GM18498 (cell line): ENCODE measurements at regions not wholly inside any gene's neighbourhood (a gene's known extent, or its start where the extent isn't known, plus 50 kb on each side); places are given as distances from the start of the nearest gene placed in this dataset.

ENCODE experiments used
- ATAC-seq: cut with Tn5 transposase; IDR thresholded peaks from one replicate; pipeline ENCODE4 v1.9.1; 2021; ENCODE audit warnings: mild to moderate bottlenecking, moderate library complexity; ENCODE audit not compliant: unreplicated experiment

DNA sequence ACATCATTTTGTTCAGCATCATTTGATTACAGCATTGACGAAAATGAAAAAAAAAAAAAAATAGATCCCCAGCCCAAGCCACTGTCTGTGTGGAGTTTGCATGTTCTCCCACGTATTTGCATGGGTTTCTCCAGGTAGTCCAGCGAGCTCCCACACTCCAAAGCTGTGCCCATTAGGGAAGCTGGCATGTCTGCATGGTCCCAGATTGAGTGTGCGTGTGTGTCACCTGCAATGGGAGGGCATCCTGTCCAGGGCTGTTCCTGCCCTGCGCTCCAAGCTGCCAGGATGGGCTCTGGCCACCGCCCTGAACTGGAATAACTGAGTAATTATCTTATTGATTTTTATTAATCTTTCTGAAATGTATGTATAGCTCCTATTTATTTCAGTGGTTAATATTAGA lies 88.6 kb downstream of the KLF12 start:
- no peak for ATAC-seq

DNA sequence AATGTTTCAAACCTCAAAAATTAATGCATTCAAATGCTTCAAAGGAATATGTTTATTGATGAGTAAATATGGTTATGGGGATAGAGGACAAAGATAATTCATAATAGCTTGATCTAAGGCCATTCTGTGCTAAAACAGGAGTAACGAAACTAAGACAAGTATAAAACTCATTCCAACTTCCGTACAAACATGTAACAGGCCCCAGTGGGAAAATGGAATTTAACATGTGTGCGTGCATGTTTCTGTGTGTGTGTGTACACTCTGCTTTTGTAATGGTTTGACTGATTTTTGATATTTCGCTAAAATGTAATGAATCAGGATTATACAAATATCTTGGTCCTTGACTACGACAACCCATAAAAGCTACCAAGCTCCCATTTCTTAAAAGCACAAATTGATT lies 91.0 kb downstream of the KLF12 start:
- ATAC-seq: no peak

DNA sequence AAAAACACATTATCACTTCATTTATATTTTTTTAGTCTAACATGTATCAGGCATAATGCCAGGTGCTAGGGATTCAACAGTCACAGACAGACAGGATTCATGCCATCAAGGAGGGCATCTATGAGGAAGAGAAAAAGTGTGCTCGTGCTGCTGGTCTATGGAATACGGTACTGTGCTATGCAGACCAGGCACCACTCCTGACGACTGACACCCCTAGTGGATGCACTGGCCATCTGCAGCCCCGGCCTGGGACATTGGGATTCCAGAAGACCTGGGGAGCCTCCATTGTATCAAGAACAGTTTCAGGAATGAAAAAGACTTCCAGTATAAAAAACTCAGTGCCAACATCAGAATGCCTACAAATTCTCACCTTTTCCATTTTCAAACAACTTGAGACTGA lies 94.0 kb downstream of the KLF12 start:
- peak; percentile 81 for ATAC-seq

DNA sequence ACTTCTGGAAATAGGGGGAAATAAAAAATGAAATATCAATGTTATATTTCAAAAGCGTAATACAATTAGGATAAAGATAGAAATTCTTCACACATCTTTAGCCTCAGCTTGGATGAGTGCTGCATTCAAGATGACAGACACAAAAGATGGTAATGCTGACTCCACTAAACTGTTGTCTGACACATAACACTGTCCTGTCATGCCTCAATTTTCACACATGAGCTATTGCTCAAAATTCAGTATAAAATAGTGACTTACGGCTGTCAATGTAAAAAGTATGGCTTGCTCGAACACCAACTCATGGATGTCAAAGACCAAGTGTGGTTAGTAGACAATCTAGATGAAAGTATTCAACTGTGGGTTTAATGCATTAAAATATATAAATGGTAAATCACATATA lies 94.5 kb downstream of the KLF12 start:
- no peak for ATAC-seq

DNA sequence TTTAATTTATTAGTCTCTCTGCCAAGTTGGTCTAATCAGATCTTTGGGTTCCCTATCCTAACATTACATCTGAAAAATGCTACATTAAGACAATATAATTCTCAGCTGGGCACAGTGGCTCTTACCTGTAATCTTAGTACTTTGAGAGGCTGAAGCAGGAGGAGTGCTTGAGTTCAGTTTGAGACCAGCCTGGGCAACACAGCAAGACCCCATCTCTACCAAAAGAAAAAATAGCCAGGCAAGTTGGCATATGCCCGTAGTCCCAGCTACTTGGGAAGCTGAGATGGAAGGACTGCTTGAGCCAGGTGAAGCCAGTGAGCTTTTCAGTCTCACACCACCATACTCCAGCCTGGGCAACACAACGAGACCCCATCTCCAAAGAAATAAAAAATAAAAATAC lies 95.0 kb downstream of the KLF12 start:
- no peak for ATAC-seq

GRCh38 chr13:74037762-74038161 lies 96.4 kb downstream of the KLF12 start:
- ATAC-seq: no peak

GRCh38 chr13:74036373-74036772 lies 97.8 kb downstream of the KLF12 start:
- no peak for ATAC-seq

GRCh38 chr13:74035896-74036295 lies 98.3 kb downstream of the KLF12 start:
- ATAC-seq: no peak

DNA sequence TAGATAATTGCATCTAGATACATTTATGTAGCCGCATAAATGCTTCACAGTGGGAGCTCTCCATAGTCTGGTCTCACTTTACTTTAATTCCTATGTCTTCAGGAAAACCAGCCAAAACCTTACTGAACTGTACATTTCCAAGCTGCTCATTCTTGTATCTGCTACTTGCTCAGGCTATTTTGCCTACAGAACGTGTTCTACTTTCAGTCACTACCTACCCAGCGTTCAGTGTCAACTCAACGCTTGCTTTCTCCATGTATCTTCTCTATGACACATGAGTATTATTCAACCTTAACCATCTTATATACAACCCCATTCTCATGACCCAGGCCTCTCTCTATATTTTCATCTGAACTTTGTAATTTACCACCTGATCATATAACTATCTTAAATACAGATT lies 101.9 kb downstream of the KLF12 start:
- no peak for ATAC-seq

DNA sequence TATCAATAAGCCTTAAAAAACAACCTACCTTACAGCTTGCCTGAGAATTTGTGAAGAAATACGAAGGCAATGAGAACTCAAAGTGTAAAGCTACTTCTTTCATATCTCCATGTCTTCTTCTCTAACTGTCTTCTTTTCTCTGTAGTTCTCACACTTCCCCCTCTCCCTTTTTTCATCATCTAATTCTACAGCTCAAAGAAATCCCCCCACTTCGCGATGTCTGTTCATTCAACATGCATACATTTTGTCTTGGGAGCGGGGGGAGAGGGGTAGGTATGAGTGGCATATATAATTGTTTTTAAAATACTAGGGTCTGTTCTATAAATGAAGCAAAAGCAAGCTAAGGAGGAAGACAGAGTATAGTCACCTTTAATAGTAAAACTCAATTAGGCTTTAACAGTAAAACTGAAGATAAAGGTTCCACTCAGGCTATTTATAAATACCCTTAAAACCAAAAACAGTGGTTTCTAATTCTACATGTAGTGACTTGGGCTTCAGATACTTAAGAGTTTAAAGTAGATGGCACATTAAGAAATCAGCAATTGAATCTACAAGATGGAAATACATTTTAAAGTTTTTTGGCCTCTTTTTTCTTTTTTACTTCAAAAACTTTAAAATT lies 106.9 kb downstream of the KLF12 start:
- peak; percentile 43 for ATAC-seq

- ATAC-seq: peak; percentile 96
Observed at GRCh38 chr13:74026753-74027152, 107.5 kb downstream of the KLF12 start.

GRCh38 chr13:74025369-74025768 lies 108.8 kb downstream of the KLF12 start:
- no peak for ATAC-seq

DNA sequence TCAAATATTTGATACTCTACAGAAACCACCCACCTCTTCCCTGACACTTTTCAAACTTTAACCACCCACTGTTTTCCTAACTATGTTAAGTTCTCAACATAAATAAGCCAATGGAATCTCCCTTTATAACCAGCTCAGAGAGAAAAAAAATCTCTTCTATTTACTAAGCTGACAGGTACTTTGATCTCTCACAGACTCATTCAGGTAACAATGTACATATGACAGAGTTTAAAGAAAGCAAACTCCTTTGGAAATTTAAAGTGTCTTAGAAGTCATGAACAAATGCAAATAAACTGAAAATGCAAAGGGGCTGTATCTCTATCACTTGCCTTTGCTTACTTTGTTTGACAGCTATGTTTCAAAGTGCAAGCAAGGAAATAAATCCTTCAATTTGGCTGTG lies 109.3 kb downstream of the KLF12 start:
- ATAC-seq: no peak

GRCh38 chr13:74024314-74024713 lies 109.9 kb downstream of the KLF12 start:
- no peak for ATAC-seq

GRCh38 chr13:74023484-74023883 lies 110.7 kb downstream of the KLF12 start:
- ATAC-seq: no peak

DNA sequence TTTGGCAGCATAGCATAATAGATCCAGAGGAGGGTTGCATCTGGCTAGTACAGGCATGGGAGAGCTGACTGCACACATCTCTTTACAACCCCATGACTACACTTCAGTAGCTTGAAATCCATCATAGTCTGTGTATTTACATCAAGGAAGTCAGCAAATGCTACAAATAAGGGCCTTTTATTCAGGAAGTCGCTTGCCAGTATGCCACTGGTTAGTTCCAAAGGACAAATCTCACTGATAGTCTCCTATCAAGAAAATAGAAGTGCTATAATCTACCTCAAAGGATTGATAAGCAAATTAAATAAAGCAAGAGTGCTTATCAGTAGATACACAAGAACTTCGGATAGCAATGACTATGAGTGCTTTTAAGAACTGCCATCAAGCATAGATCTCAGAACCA lies 112.7 kb downstream of the KLF12 start:
- ATAC-seq: no peak

DNA sequence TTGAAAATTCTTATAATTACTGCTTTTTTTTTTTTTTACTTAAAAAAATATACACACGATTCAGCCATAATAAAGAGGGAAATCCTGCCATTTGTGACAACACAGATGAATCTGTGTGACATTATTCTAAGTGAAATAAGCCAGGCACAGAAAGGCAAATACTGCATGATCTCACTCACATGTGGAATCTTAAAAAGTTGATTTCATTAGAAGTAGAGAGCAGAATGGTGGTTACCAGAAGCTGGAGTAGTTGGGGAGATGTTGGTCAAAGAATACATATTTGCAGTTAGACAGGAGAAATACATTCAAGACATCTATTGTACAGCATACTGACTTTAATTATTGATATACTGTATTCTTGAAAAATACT lies 116.2 kb downstream of the KLF12 start:
- no peak for ATAC-seq

DNA sequence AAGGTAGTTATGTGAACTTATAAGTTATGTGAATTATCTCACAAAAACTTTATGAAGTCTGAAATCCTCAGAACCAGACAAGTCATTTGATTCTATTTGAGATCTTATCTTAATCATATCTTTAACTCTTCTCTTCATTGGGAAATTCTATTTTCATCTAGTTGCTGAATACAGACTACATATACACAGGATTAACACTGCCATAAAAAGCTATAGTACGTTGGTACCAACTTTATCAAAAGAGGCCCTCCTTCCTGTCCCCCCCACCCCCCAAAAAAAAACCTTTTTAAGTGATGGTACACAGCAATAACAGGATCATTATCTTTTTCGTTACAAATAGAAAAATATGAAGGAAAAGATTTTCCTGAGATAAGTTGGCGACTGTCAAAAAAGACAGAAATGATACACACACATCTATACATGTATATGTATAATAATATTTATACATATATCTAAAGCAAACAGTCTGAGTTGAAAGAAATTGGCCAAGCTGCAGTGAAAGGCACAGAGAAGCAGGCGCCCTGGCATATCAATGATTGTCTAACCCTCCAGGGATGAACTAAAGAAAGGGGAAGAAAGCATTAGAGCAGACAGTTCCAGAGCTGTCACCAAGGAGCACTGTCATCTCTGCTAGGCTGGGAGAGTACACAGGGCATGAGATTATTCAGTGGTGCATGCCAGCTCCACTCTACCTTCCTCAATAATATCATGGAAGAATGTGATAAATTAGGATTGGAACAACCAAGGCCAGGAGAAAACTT lies 116.7 kb downstream of the KLF12 start:
- peak; percentile 72 for ATAC-seq

DNA sequence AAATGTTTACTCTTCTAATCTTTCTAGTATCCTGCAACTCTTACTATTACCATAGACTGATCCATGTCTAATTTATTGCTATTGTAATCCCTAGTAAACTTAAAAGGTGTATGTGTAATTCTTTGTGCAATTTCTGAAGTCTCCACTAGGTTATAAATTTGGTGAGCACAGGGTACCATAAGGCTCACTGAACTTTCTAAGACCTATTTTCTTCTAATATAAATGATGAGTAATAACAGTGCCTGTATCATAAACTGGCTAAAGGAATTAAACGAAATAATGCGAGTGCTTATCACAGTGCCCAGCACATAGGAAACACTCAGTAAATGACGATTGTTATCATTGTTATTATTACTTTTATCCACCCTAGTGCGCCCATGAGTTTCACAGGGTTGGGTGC lies 119.1 kb downstream of the KLF12 start:
- ATAC-seq: no peak

GRCh38 chr13:74009100-74009668 lies 125.0 kb downstream of the KLF12 start:
- ATAC-seq: no peak

- no peak for ATAC-seq
Observed at GRCh38 chr13:74006666-74007065, 127.5 kb downstream of the KLF12 start.

GRCh38 chr13:74005320-74006157 lies 128.7 kb downstream of the KLF12 start:
- ATAC-seq: no peak
